ENCODE measurements at regions not wholly inside any gene's neighbourhood (a gene's known extent, or its start where the extent isn't known, plus 50 kb on each side); places are given as distances from the start of the nearest gene placed in this dataset.

GRCh38 chr13:44051405-44051804 is 171.7 kb downstream of the LACC1 start:
- TF ChIP-seq SREBF1 (IDR thresholded peaks at IDR 0.05; ENCODE audit: low read length) (no peak), POLR2AphosphoS5 (IDR thresholded peaks at IDR 0.05; ENCODE audit: low read length) (no peak), CTCF (IDR thresholded peaks at IDR 0.05 in 2 of 3, conservative IDR thresholded peaks at IDR 0.05 in 1 of 3; ENCODE audit: control insufficient read depth in 2 of 3, extremely low read depth in 1 of 3, insufficient read depth in 1 of 3, low read depth in 3 of 3, low read length in 3 of 3) (no peak), REST (IDR thresholded peaks at IDR 0.05; ENCODE audit: low read depth, low read length) (no peak), E2F4 (IDR thresholded peaks at IDR 0.05; ENCODE audit: low read depth, low read length) (no peak), CEBPB (IDR thresholded peaks at IDR 0.05; ENCODE audit: borderline replicate concordance in 1 of 2, low read depth in 2 of 2, low read length in 2 of 2) (no peak), RAD21 (IDR thresholded peaks at IDR 0.05; ENCODE audit: insufficient read depth, low read depth, low read length) (no peak), GABPA (IDR thresholded peaks at IDR 0.05; ENCODE audit: low read depth) (no peak), ETV6 (conservative IDR thresholded peaks at IDR 0.05 in 1 of 2, IDR thresholded peaks at IDR 0.05 in 1 of 2; ENCODE audit: borderline replicate concordance in 1 of 2, low read depth in 1 of 2) (no peak), NRF1 (conservative IDR thresholded peaks at IDR 0.05; ENCODE audit: low read depth, low read length) (no peak), POLR2A (IDR thresholded peaks at IDR 0.05; ENCODE audit: low read depth, low read length) (no peak), EZH2 (IDR thresholded peaks at IDR 0.05; ENCODE audit: borderline replicate concordance, control insufficient read depth, low read depth, low read length) (no peak), NR2C2 (IDR thresholded peaks at IDR 0.05; ENCODE audit: borderline replicate concordance, control insufficient read depth, insufficient read length, low read depth) (no peak), RFX5 (IDR thresholded peaks at IDR 0.05; ENCODE audit: low read depth, low read length) (no peak)

Measured in GM12878 (cell line).